GM21529 (cell line): ENCODE measurements at regions not wholly inside any gene's neighbourhood (a gene's known extent, or its start where the extent isn't known, plus 50 kb on each side); places are given as distances from the start of the nearest gene placed in this dataset.

Source experiments
- ATAC-seq: cut with Tn5 transposase; IDR thresholded peaks from one replicate; pipeline ENCODE4 v1.9.1; 2021; ENCODE audit not compliant: unreplicated experiment

GRCh38 chr6:128827675-128828464, 55.1 kb upstream of the LAMA2 start:
- no peak for ATAC-seq

- no peak for ATAC-seq
Measured at GRCh38 chr6:128826606-128827005, 56.3 kb upstream of the LAMA2 start.

GRCh38 chr6:128822271-128822670, 60.7 kb upstream of the LAMA2 start:
- ATAC-seq, result no peak

- ATAC-seq, result no peak
Measured at GRCh38 chr6:128821116-128821515, 61.8 kb upstream of the LAMA2 start.

GRCh38 chr6:128808856-128809255, 74.1 kb upstream of the LAMA2 start:
- ATAC-seq, result no peak

- ATAC-seq, result peak; percentile 63
Measured at GRCh38 chr6:128807577-128807976, 75.4 kb upstream of the LAMA2 start.

- no peak for ATAC-seq
Measured at GRCh38 chr6:128806261-128806660, 76.7 kb upstream of the LAMA2 start.

GRCh38 chr6:128803911-128804310, 79.0 kb upstream of the LAMA2 start:
- ATAC-seq, result no peak

- no peak for ATAC-seq
Measured at GRCh38 chr6:128801621-128802020, 81.3 kb upstream of the LAMA2 start.

- ATAC-seq, result no peak
Measured at GRCh38 chr6:128784266-128784665, 98.7 kb upstream of the LAMA2 start.

GRCh38 chr6:128768187-128768586, 114.8 kb upstream of the LAMA2 start:
- ATAC-seq, result no peak

GRCh38 chr6:128767705-128768104, 115.2 kb upstream of the LAMA2 start:
- ATAC-seq, result no peak

GRCh38 chr6:128767150-128767549, 115.8 kb upstream of the LAMA2 start:
- ATAC-seq, result no peak

- no peak for ATAC-seq
Measured at GRCh38 chr6:128763599-128764300, 119.2 kb upstream of the LAMA2 start.

- no peak for ATAC-seq
Measured at GRCh38 chr6:128759901-128760300, 123.0 kb upstream of the LAMA2 start.

- no peak for ATAC-seq
Measured at GRCh38 chr6:128759447-128759846, 123.5 kb upstream of the LAMA2 start.

- ATAC-seq, result no peak
Measured at GRCh38 chr6:128757961-128758360, 125.0 kb upstream of the LAMA2 start.

GRCh38 chr6:128754658-128755256, 128.2 kb upstream of the LAMA2 start:
- ATAC-seq, result peak; percentile 97

GRCh38 chr6:128743974-128744765, 138.8 kb upstream of the LAMA2 start:
- ATAC-seq, result no peak

- no peak for ATAC-seq
Measured at GRCh38 chr6:128742900-128743299, 140.0 kb upstream of the LAMA2 start.

GRCh38 chr6:128740951-128741350, 142.0 kb upstream of the LAMA2 start:
- no peak for ATAC-seq
